Activated B cell treated with CpG ODN at 0.5 μM for 24 hours (primary cell): ENCODE measurements at regions not wholly inside any gene's neighbourhood (a gene's known extent, or its start where the extent isn't known, plus 50 kb on each side); places are given as distances from the start of the nearest gene placed in this dataset.

ENCODE experiments used
- ATAC-seq: fragments of 200-7000 bp; cut with Tn5 transposase; one replicate; pipeline ENCODE4 v1.10.0; 2021; ENCODE audit warnings: low read depth, mild to moderate bottlenecking, moderate library complexity
- CTCF ChIA-PET: fragments of 350-600 bp; sonication (Branson Sonifier 250); formaldehyde crosslinking; loops from one replicate; lab custom pipeline; 2021; ENCODE audit warnings: antibody characterized with exemption; lab: Charles Lee
- POLR2A ChIA-PET: fragments of 350-600 bp; sonication (Branson Sonifier 250); formaldehyde crosslinking; loops from one replicate; lab custom pipeline; 2021; ENCODE audit warnings: antibody characterized with exemption; lab: Charles Lee
- DNase-seq: peaks from one replicate; pipeline ENCODE4 v3.0.0; 2022
- H3K27ac Mint-ChIP-seq: one replicate; pipeline ENCODE4 v1.8.0; 2020; ENCODE audit warnings: mixed read lengths
- H3K27me3 Mint-ChIP-seq: one replicate; pipeline ENCODE4 v1.8.0; 2021; ENCODE audit warnings: mixed read lengths
- H3K36me3 Mint-ChIP-seq: one replicate; pipeline ENCODE4 v1.8.0; 2021; ENCODE audit warnings: low read depth, mixed read lengths
- H3K4me1 Mint-ChIP-seq: one replicate; pipeline ENCODE4 v1.8.0; 2021; ENCODE audit warnings: mixed read lengths
- H3K4me3 Mint-ChIP-seq: one replicate; pipeline ENCODE4 v1.8.0; 2020; ENCODE audit warnings: mild to moderate bottlenecking, mixed read lengths
- H3K9me3 Mint-ChIP-seq: one replicate; pipeline ENCODE4 v1.8.0; 2020; ENCODE audit warnings: mixed read lengths
- CTCF ChIP-seq: fragments of 200-600 bp; IDR thresholded peaks from one replicate; pipeline ENCODE4 v1.8.0; 2022; ENCODE audit warnings: antibody characterized with exemption, mild to moderate bottlenecking
- intact Hi-C: fragments of 100-400 bp; cut with micrococcal nuclease; formaldehyde crosslinking; loops from one replicate; pipeline ENCODE4 v1.15.1; 2024

- H3K27me3 Mint-ChIP-seq, result peaks cover 11% of the 10 kb centered on the region
- POLR2A ChIA-PET, result no interaction called here
- no peak for TF ChIP-seq CTCF
- H3K4me3 Mint-ChIP-seq, result no peak overlapping the region
- H3K27ac Mint-ChIP-seq, result no peak overlapping the region
- intact Hi-C loops, result no loop called here
- ATAC-seq (no peak), DNase-seq (no peak)
- no peaks in the 10 kb centered on the region for H3K36me3 Mint-ChIP-seq
- H3K9me3 Mint-ChIP-seq, result no peaks in the 10 kb centered on the region
- CTCF ChIA-PET, result no interaction called here
- no peaks in the 10 kb centered on the region for H3K4me1 Mint-ChIP-seq
Measured at GRCh38 chr7:157467496-157468212, 130.8 kb downstream of the DNAJB6 start.

GRCh38 chr7:157468221-157469111, 131.7 kb downstream of the DNAJB6 start:
- Mint-ChIP-seq H3K4me1 (no peaks in the 10 kb centered on the region), H3K27ac (no peak overlapping the region), H3K4me3 (no peak overlapping the region), H3K36me3 (no peaks in the 10 kb centered on the region), H3K27me3 (peaks cover 11% of the 10 kb centered on the region), H3K9me3 (peaks cover 5% of the 10 kb centered on the region)
- ChIA-PET CTCF (no interaction called here), POLR2A (no interaction called here)
- ATAC-seq (no peak), DNase-seq (no peak)
- intact Hi-C loops, result no loop called here
- TF ChIP-seq CTCF, result no peak

- H3K9me3 Mint-ChIP-seq, result peaks cover 10% of the 10 kb centered on the region
- POLR2A ChIA-PET, result no interaction called here
- no peak overlapping the region for H3K27ac Mint-ChIP-seq
- H3K36me3 Mint-ChIP-seq, result no peaks in the 10 kb centered on the region
- CTCF ChIA-PET, result no interaction called here
- no peaks in the 10 kb centered on the region for H3K4me1 Mint-ChIP-seq
- DNase-seq (no peak), ATAC-seq (no peak)
- no peak overlapping the region for H3K4me3 Mint-ChIP-seq
- no peak for TF ChIP-seq CTCF
- intact Hi-C loops, result no loop called here
- peaks cover 11% of the 10 kb centered on the region for H3K27me3 Mint-ChIP-seq
Measured at GRCh38 chr7:157469181-157470016, 132.6 kb downstream of the DNAJB6 start.

- ChIA-PET CTCF (no interaction called here), POLR2A (no interaction called here)
- DNase-seq, result no peak
- Mint-ChIP-seq H3K4me3 (no peak overlapping the region), H3K27ac (no peak overlapping the region), H3K4me1 (no peaks in the 10 kb centered on the region), H3K9me3 (peaks cover 10% of the 10 kb centered on the region), H3K36me3 (no peaks in the 10 kb centered on the region), H3K27me3 (peaks cover 7% of the 10 kb centered on the region)
- ATAC-seq, result no peak
- intact Hi-C loops, result no loop called here
- no peak for TF ChIP-seq CTCF
Measured at GRCh38 chr7:157470017-157470322, 133.2 kb downstream of the DNAJB6 start.
